Activated CD4-positive, alpha-beta T cell treated with anti-CD3 and anti-CD28 coated beads for 48 hours (primary cell): ENCODE measurements at regions not wholly inside any gene's neighbourhood (a gene's known extent, or its start where the extent isn't known, plus 50 kb on each side); places are given as distances from the start of the nearest gene placed in this dataset.

Experiments used
- DNase-seq: peaks from one replicate; pipeline ENCODE4 v3.0.0-alpha.2; 2020

- no peak for DNase-seq
These were observed 241.8 kb upstream of the RGS6 start for GRCh38 chr14:71690478-71690877.

DNA sequence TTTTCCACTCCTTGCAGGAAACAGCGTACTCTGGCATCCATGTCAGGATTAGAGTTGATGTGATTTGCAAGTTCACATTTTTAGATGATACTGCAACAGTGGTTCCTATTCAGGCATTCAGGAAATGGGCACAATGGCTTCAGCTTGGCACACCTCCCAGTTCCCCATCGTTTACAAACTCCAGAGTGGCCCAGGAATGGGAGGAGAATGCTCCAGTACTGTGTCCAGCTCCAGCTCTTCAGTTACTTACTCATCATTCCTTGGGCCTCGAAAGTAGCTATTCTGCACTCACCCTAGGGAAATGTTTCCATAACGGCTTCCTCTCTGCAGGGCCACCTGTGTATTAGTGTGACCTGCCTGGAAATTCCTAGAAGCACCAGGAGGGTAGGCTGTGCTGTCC is 239.7 kb upstream of the RGS6 start:
- DNase-seq, result no peak

- no peak for DNase-seq
These were observed 238.8 kb upstream of the RGS6 start for GRCh38 chr14:71693381-71693780.

GRCh38 chr14:71694591-71695530 is 237.4 kb upstream of the RGS6 start:
- DNase-seq, result no peak

DNA sequence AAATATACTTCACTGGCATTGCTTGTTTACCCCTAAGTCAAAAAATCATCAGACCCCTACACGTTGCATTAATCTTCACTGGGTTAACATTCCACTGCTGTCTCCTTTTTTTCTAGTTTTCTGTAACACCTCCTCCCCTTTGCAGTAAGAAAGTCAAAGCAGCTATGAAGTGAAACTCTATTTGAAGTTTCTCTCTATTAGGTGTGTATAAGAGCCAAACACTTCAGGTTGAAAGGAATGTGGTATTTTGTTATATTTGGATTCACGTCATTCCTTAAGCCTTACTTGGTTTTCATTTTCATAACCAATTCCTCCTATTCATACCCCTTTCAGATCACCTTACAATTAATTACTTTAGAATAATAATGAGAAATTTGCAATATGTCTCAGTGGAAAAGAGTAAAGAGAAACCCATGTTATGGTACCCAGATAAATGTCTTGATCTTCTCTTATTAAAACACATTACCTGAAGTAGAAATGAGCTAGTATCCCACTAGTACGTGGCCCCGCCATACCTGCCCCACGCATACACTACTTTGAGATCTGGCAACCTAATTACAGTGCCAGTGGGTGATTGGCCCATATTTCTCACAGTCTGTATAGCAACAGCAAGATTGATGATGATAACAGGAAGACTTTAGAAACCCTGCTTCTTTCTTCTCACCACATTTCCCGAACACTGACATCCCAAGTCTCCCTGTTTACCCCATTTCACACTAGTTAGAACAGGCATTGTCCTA is 236.4 kb upstream of the RGS6 start:
- no peak for DNase-seq

GRCh38 chr14:71698027-71698426 is 234.2 kb upstream of the RGS6 start:
- no peak for DNase-seq

GRCh38 chr14:71698673-71699072 is 233.6 kb upstream of the RGS6 start:
- DNase-seq, result no peak

DNA sequence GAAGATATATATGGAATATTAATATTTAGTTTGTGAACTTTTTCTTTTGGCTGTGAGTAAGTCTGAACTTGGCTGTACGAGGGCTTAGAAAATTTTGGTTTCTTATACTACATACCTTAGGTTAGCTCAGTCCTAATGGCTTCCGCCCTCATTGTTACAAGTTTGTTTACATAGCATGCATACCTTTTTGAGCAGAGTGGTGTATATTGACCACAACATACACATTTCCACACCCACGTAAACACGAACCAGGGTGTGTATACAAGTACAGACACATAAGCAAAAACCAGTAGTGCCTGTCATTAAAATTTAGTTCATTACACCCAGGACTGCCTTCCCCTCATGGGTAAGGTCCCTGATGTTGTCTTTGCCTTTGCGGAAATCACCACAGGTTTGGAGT is 230.2 kb upstream of the RGS6 start:
- no peak for DNase-seq

- DNase-seq, result no peak
These were observed 229.4 kb upstream of the RGS6 start for GRCh38 chr14:71702786-71703185.

DNA sequence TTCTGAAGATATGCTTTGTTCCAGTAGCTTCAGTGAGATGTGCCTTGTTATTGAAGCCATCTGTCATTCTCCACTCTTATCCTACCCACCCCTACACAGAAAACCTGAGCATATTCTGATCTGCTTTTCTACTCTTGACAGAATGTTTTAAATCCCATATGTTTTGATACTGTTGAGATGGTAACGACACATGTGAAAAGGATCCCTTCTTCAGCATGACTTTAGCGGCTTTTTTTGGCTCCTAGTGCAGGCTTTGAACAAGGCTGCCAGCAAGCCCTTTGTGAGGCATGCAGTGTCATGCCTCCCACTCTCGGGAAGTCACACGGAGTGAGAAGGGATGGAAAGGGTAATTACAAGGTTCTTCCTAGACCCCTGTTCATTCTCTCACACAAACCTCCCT is 228.8 kb upstream of the RGS6 start:
- no peak for DNase-seq

- DNase-seq, result no peak
These were observed 228.0 kb upstream of the RGS6 start for GRCh38 chr14:71704210-71704609.

GRCh38 chr14:71705460-71705859 is 226.8 kb upstream of the RGS6 start:
- no peak for DNase-seq

DNA sequence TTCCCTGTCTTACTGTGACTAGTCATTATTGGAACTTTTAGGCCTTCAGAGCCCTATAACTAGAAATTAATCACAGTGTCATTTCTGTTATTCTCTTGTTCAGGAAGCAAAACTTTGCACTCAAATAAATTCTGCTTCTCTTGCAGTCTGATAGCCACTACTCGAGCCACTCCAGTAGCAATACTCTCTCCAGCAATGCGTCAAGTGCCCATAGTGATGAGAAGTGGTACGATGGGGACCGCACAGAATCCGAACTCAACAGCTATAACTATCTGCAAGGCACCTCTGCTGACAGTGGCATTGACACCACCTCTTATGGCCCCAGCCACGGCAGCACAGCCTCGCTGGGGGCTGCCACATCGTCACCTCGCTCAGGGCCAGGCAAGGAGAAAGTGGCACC is 223.2 kb upstream of the RGS6 start:
- no peak for DNase-seq

- no peak for DNase-seq
These were observed 222.2 kb upstream of the RGS6 start for GRCh38 chr14:71709987-71710386.

DNA sequence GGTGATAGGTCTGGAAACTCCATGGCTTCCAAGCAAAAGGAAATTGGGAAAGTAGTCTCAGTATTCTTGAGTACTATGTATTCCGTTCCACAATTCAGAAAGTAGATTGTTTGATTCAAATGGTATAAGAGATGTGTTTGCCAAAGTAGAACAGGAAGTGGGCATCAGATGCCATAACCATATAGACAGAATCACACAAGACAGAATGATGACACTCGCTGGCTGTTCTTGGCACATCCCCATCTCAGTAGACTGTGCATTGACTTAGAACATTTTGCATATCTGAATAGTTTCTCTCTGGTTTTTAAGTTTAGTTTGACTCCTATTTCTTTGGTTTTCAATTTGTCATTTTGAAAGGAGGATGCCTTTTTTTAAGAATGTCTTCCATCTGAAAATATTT is 221.1 kb upstream of the RGS6 start:
- no peak for DNase-seq

GRCh38 chr14:71711619-71712018 is 220.6 kb upstream of the RGS6 start:
- no peak for DNase-seq

GRCh38 chr14:71712478-71712877 is 219.8 kb upstream of the RGS6 start:
- no peak for DNase-seq

GRCh38 chr14:71713016-71713415 is 219.2 kb upstream of the RGS6 start:
- DNase-seq, result no peak

- DNase-seq, result no peak
These were observed 218.8 kb upstream of the RGS6 start for GRCh38 chr14:71713451-71713850.

DNA sequence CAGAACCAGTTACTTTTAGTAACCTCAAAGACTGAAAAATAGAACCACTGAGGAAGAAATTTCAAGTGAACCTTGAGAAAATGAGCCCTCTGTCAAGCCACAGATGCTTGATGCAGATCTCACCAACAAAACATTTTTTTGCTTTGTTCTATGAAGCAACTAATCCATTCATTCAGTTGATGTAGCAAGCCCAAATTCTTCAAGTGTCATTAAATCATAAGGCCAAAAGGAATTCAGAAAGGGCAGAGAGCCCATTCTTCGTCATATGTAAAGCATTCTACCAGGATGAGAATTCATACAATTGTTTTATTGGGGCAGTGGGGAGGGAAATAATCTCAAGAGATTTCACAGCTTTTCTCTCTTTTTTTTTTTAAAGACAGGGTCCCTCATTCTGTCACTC is 218.0 kb upstream of the RGS6 start:
- DNase-seq, result no peak

DNA sequence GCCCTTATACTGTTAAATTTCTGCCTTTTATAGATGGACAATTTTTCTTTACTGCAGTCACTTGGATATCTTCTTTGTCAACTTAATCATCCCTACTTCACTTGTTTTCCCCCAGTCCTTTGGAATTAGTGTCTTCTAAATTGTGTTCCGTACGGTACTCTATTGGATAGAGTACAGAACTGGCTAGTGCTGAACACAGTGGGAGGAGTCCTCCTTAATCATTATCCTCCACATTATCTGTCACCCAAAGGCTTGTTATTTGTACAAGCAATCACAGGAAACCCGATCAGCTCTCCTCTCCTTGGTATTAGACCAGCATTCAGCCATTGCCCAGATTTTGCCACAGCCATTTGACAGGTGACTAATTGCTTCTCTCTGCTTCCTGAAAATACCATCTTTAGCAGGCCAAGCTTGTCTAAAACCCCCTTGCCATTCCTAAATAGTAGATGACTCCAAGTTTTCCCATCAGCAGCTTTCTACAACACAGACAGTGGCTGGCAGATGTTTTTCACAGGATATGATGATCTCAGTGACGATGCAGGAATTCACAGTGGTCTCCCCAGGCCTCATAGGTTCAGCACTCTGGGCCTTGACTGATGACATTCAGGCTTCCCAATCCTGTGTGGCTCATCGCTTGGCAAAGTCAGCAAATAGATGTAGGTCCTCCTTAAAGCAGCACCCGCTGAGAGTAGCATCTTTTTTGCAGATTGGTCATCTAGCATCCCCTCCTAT is 216.0 kb upstream of the RGS6 start:
- no peak for DNase-seq

- peak; percentile 36 for DNase-seq
These were observed 211.1 kb upstream of the RGS6 start for GRCh38 chr14:71720978-71721624.

- no peak for DNase-seq
These were observed 210.4 kb upstream of the RGS6 start for GRCh38 chr14:71721791-71722190.
